IMR-90 (cell line): ENCODE measurements at regions not wholly inside any gene's neighbourhood (a gene's known extent, or its start where the extent isn't known, plus 50 kb on each side); places are given as distances from the start of the nearest gene placed in this dataset.

Experiments
- CEBPB ChIP-seq: IDR thresholded peaks from 2 replicates; pipeline ENCODE4 v1.6.1; 2012; ENCODE audit warnings: low read depth, low read length, improper control_type of control experiment
- CHD1 ChIP-seq: IDR thresholded peaks from 2 replicates; pipeline ENCODE4 v1.6.1; 2012; ENCODE audit warnings: low read depth, low read length, improper control_type of control experiment
- FOS ChIP-seq: fragments of 150-350 bp; IDR thresholded peaks from 2 replicates; pipeline ENCODE4 v1.6.1; 2016; ENCODE audit warnings: low read depth, low read length
- NFE2L2 ChIP-seq: fragments of 150-350 bp; IDR thresholded peaks from 2 replicates; pipeline ENCODE4 v1.6.1; 2016; ENCODE audit warnings: low read depth, mild to moderate bottlenecking, low read length
- POLR2A ChIP-seq: IDR thresholded peaks from 2 replicates; pipeline ENCODE4 v1.6.1; 2012; ENCODE audit warnings: mild to moderate bottlenecking, low read depth, low read length
- RAD21 ChIP-seq: IDR thresholded peaks from 2 replicates; pipeline ENCODE4 v1.6.1; 2012; ENCODE audit warnings: low read length, improper control_type of control experiment
- SMC3 ChIP-seq: fragments of 150-350 bp; IDR thresholded peaks from 2 replicates; pipeline ENCODE4 v1.6.1; 2016; ENCODE audit warnings: low read depth, mild to moderate bottlenecking, antibody characterized with exemption, low read length, moderate library complexity
- TF ChIP-seq, protein P1 (sequence below): conservative IDR thresholded peaks from 2 replicates; pipeline ENCODE4 v1.5.1; 2012; ENCODE audit warnings: mild to moderate bottlenecking, low read depth, low read length, improper control_type of control experiment

DNA sequence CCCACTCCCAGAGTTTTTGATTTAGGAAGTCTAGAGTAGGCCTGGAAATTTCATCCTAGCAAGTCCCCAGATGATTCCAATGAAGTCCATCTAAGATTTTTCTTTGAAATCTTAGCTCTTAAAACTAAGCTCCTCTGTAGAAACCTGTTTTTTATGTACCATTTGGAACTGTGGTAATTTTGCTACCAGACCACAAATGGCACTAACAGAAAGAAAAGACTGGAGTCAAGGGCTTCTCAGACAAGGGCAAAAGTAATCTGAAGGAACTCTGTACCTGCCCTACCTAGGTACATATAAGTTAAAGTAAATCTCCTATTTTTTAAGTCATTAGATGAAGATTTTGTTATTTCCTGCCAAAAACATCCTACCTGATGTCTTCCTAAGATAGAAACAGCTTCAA, 155.0 kb upstream of the HTR1E start:
- TF ChIP-seq POLR2A = no peak
- TF ChIP-seq, protein P1, sequence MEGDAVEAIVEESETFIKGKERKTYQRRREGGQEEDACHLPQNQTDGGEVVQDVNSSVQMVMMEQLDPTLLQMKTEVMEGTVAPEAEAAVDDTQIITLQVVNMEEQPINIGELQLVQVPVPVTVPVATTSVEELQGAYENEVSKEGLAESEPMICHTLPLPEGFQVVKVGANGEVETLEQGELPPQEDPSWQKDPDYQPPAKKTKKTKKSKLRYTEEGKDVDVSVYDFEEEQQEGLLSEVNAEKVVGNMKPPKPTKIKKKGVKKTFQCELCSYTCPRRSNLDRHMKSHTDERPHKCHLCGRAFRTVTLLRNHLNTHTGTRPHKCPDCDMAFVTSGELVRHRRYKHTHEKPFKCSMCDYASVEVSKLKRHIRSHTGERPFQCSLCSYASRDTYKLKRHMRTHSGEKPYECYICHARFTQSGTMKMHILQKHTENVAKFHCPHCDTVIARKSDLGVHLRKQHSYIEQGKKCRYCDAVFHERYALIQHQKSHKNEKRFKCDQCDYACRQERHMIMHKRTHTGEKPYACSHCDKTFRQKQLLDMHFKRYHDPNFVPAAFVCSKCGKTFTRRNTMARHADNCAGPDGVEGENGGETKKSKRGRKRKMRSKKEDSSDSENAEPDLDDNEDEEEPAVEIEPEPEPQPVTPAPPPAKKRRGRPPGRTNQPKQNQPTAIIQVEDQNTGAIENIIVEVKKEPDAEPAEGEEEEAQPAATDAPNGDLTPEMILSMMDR = no peak
- no peak for TF ChIP-seq RAD21
- TF ChIP-seq NFE2L2 = no peak
- no peak for TF ChIP-seq SMC3
- no peak for TF ChIP-seq CHD1
- no peak for TF ChIP-seq CEBPB
- no peak for TF ChIP-seq FOS
